Neural cell (in vitro differentiated cells): ENCODE measurements at regions not wholly inside any gene's neighbourhood (a gene's known extent, or its start where the extent isn't known, plus 50 kb on each side); places are given as distances from the start of the nearest gene placed in this dataset.

ENCODE experiments used
- H2AFZ ChIP-seq: fragments of 200-600, 300-800 bp; sonication (generic), shearing (Covaris generic); 2 replicates; pipeline ENCODE4 v1.6.0; 2014; ENCODE audit warnings: low read depth, mild to moderate bottlenecking, antibody characterized with exemption, low read length, moderate library complexity
- H3F3A ChIP-seq: fragments of 200-600 bp; shearing (Covaris generic); 2 replicates; pipeline ENCODE4 v1.6.1; 2016; ENCODE audit warnings: mild to moderate bottlenecking, moderate library complexity, mixed read lengths, antibody characterized with exemption, low read length; ENCODE audit not compliant: insufficient read depth, poor library complexity, severe bottlenecking
- H3K27ac ChIP-seq: fragments of 200-600, 300-800 bp; sonication (generic), shearing (Covaris generic); 2 replicates; pipeline ENCODE4 v1.5.1; 2014; ENCODE audit warnings: mild to moderate bottlenecking, low read length, moderate library complexity
- H3K27me3 ChIP-seq: fragments of 300-800, 200-600 bp; sonication (generic), shearing (Covaris generic); 2 replicates; pipeline ENCODE4 v1.6.0; 2014; ENCODE audit warnings: mild to moderate bottlenecking, low read depth, low read length, moderate library complexity; ENCODE audit not compliant: insufficient read depth
- H3K36me3 ChIP-seq: fragments of 300-800, 200-600 bp; sonication (generic), shearing (Covaris generic); 2 replicates; pipeline ENCODE4 v1.5.1; 2014; ENCODE audit warnings: mild to moderate bottlenecking, antibody characterized with exemption, low read length, moderate library complexity; ENCODE audit not compliant: insufficient read depth
- H3K4me2 ChIP-seq: fragments of 300-800, 200-600 bp; sonication (generic), shearing (Covaris generic); 2 replicates; pipeline ENCODE4 v1.6.0; 2014; ENCODE audit warnings: mild to moderate bottlenecking, low read length
- H3K4me3 ChIP-seq: fragments of 300-800, 200-600 bp; sonication (generic), shearing (Covaris generic); 2 replicates; pipeline ENCODE4 v1.5.1; 2014; ENCODE audit warnings: mild to moderate bottlenecking, low read length, moderate library complexity
- H3K79me2 ChIP-seq: fragments of 200-600 bp; shearing (Covaris generic); replicated peaks from 2 replicates; pipeline ENCODE4 v1.6.0; 2014; ENCODE audit warnings: mild to moderate bottlenecking, low read length, moderate library complexity; ENCODE audit not compliant: insufficient read depth
- H3K9ac ChIP-seq: fragments of 300-800, 200-600 bp; sonication (generic), shearing (Covaris generic); 2 replicates; pipeline ENCODE4 v1.6.1; 2016; ENCODE audit warnings: mild to moderate bottlenecking, low read length, mixed read lengths
- H3K9me2 ChIP-seq: fragments of 200-600 bp; shearing (Covaris generic); 2 replicates; pipeline ENCODE4 v1.6.1; 2016; ENCODE audit warnings: mild to moderate bottlenecking, low read length, mixed read lengths; ENCODE audit not compliant: insufficient read depth
- H3K9me3 ChIP-seq: fragments of 200-600, 300-800 bp; sonication (generic), shearing (Covaris generic); 2 replicates; pipeline ENCODE4 v1.6.1; 2016; ENCODE audit warnings: mild to moderate bottlenecking, mixed run types, low read length, moderate library complexity, mixed read lengths
- H4K20me1 ChIP-seq: fragments of 200-600 bp; shearing (Covaris generic); 2 replicates; pipeline ENCODE4 v1.6.1; 2016; ENCODE audit warnings: mild to moderate bottlenecking, mixed run types; ENCODE audit not compliant: insufficient read depth
- CTCF ChIP-seq: fragments of 450-650 bp; IDR thresholded peaks from 2 replicates; pipeline ENCODE4 v1.5.1; 2014; ENCODE audit warnings: antibody characterized with exemption, mild to moderate bottlenecking, moderate library complexity; ENCODE audit not compliant: poor library complexity, severe bottlenecking
- EP300 ChIP-seq: fragments of 450-650 bp; conservative IDR thresholded peaks from 2 replicates; pipeline ENCODE4 v1.6.1; 2014; ENCODE audit warnings: antibody characterized with exemption, mild to moderate bottlenecking, moderate library complexity; ENCODE audit not compliant: poor library complexity, severe bottlenecking
- EZH2 ChIP-seq: fragments of 200-600, 300-800 bp; shearing (Covaris generic), sonication (generic); IDR thresholded peaks from 2 replicates; pipeline ENCODE4 v1.6.1; 2014; ENCODE audit warnings: antibody characterized with exemption, low read length, borderline replicate concordance, mild to moderate bottlenecking; ENCODE audit not compliant: insufficient read depth, poor library complexity, severe bottlenecking
- MXI1 ChIP-seq: fragments of 450-650 bp; conservative IDR thresholded peaks from 2 replicates; pipeline ENCODE4 v1.6.1; 2014; ENCODE audit warnings: antibody characterized with exemption, mild to moderate bottlenecking; ENCODE audit not compliant: poor library complexity, severe bottlenecking
- POLR2AphosphoS5 ChIP-seq: IDR thresholded peaks from 2 replicates; pipeline ENCODE4 v1.6.1; 2012
- RAD21 ChIP-seq: fragments of 450-650 bp; conservative IDR thresholded peaks from 2 replicates; pipeline ENCODE4 v1.6.1; 2014; ENCODE audit warnings: antibody characterized with exemption, mild to moderate bottlenecking, moderate library complexity
- REST ChIP-seq: IDR thresholded peaks from 2 replicates; pipeline ENCODE4 v1.6.1; 2012; ENCODE audit warnings: borderline replicate concordance
- SMC3 ChIP-seq: fragments of 450-650 bp; conservative IDR thresholded peaks from 2 replicates; pipeline ENCODE4 v1.6.1; 2014; ENCODE audit warnings: antibody characterized with exemption, mild to moderate bottlenecking, moderate library complexity; ENCODE audit not compliant: poor library complexity
- TAF1 ChIP-seq: IDR thresholded peaks from 2 replicates; pipeline ENCODE4 v1.6.1; 2012; ENCODE audit warnings: low read depth

GRCh38 chr20:9912290-9912689 lies 73.4 kb upstream of the PAK5 start:
- TF ChIP-seq RAD21 = no peak
- no peak for TF ChIP-seq EZH2
- TF ChIP-seq REST = no peak
- TF ChIP-seq SMC3 = no peak
- no peak for TF ChIP-seq POLR2AphosphoS5
- no peak for TF ChIP-seq EP300
- TF ChIP-seq TAF1 = no peak
- TF ChIP-seq CTCF = no peak
- no peak for TF ChIP-seq MXI1
- Histone ChIP-seq H4K20me1 (no peaks in the 10 kb centered on the region), H3K27me3 (no peaks in the 10 kb centered on the region), H3F3A (no peaks in the 10 kb centered on the region), H3K9ac (no peak overlapping the region), H2AFZ (no peak overlapping the region), H3K9me2 (no peaks in the 10 kb centered on the region), H3K9me3 (no peaks in the 10 kb centered on the region), H3K36me3 (no peaks in the 10 kb centered on the region), H3K4me2 (no peak overlapping the region), H3K79me2 (no peaks in the 10 kb centered on the region), H3K4me3 (no peak overlapping the region), H3K27ac (no peak overlapping the region)

- no peak overlapping the region for H3K27ac ChIP-seq
- TF ChIP-seq EP300 (no peak), MXI1 (no peak), EZH2 (no peak), CTCF (no peak), RAD21 (no peak), TAF1 (no peak), REST (no peak), SMC3 (no peak), POLR2AphosphoS5 (no peak)
- H3F3A ChIP-seq = no peaks in the 10 kb centered on the region
- no peaks in the 10 kb centered on the region for H4K20me1 ChIP-seq
- H3K4me3 ChIP-seq = no peak overlapping the region
- no peak overlapping the region for H3K9ac ChIP-seq
- no peak overlapping the region for H2AFZ ChIP-seq
- no peak overlapping the region for H3K4me2 ChIP-seq
- H3K27me3 ChIP-seq = no peaks in the 10 kb centered on the region
- no peaks in the 10 kb centered on the region for H3K9me3 ChIP-seq
- no peaks in the 10 kb centered on the region for H3K79me2 ChIP-seq
- no peaks in the 10 kb centered on the region for H3K36me3 ChIP-seq
- H3K9me2 ChIP-seq = no peaks in the 10 kb centered on the region
Observed at GRCh38 chr20:9911519-9911918, 72.6 kb upstream of the PAK5 start.
